B cell (primary cell): ENCODE measurements at regions not wholly inside any gene's neighbourhood (a gene's known extent, or its start where the extent isn't known, plus 50 kb on each side); places are given as distances from the start of the nearest gene placed in this dataset.

Experiments used
- ATAC-seq: fragments of 200-7000 bp; cut with Tn5 transposase; one replicate; pipeline ENCODE4 v1.10.0; 2021; ENCODE audit warnings: low read depth, mild to moderate bottlenecking, moderate number of reproducible peaks, moderate library complexity
- CTCF ChIA-PET: fragments of 350-600 bp; sonication (Branson Sonifier 250); formaldehyde crosslinking; loops from one replicate; lab custom pipeline; 2021; ENCODE audit warnings: antibody characterized with exemption, inconsistent platforms; lab: Charles Lee
- POLR2A ChIA-PET: fragments of 350-600 bp; sonication (Branson Sonifier 250); formaldehyde crosslinking; loops from one replicate; lab custom pipeline; 2021; ENCODE audit warnings: antibody characterized with exemption; lab: Charles Lee
- DNase-seq: peaks from one replicate; pipeline ENCODE4 v3.0.0; 2013
- H2AFZ ChIP-seq: 2 replicates; pipeline ENCODE4 v1.6.1; 2012; ENCODE audit warnings: mild to moderate bottlenecking, low read depth, low read length; ENCODE audit not compliant: insufficient read depth, poor library complexity, severe bottlenecking
- H3K27ac ChIP-seq, 2 donors: 1 replicate in 1 of 2; 2 replicates in 1 of 2; pipeline ENCODE4 v1.5.1; 2012 to 2013; ENCODE audit warnings: low read length in 2 of 2, mild to moderate bottlenecking in 2 of 2, moderate library complexity in 1 of 2
- H3K27me3 ChIP-seq, 4 experiments: fragments of 200-600 bp in 1 of 4; sonication (generic) in 1 of 4; replicated peaks in 1 of 4; 1 replicate in 2 of 4; 2 replicates in 2 of 4; pipeline versions ENCODE4 v1.6.1 to v1.7.0; 2013 to 2016; ENCODE audit warnings: low read length in 3 of 4, mild to moderate bottlenecking in 2 of 4, mixed read lengths in 1 of 4, moderate library complexity in 1 of 4; ENCODE audit not compliant: insufficient read depth in 4 of 4, control insufficient read depth in 3 of 4; ENCODE audit errors: control extremely low read depth in 1 of 4
- H3K36me3 ChIP-seq, 2 experiments: replicated peaks in 1 of 2; 1 replicate in 1 of 2; 2 replicates in 1 of 2; pipeline versions ENCODE4 v1.6.1 to v1.7.1; 2013; ENCODE audit warnings: low read length in 1 of 2; ENCODE audit not compliant: insufficient read depth in 2 of 2, control insufficient read depth in 1 of 2; ENCODE audit errors: control extremely low read depth in 1 of 2, extremely low read depth in 1 of 2
- H3K4me1 ChIP-seq, 2 donors: fragments of 200-600 bp in 1 of 2; sonication (generic) in 1 of 2; 1 replicate in 1 of 2; 2 replicates in 1 of 2; pipeline versions ENCODE4 v1.5.1 to v1.6.1; 2013 to 2017; ENCODE audit warnings: low read length in 2 of 2; ENCODE audit not compliant: control insufficient read depth in 2 of 2, insufficient read depth in 2 of 2
- H3K4me2 ChIP-seq: replicated peaks from 2 replicates; pipeline ENCODE3; 2012; ENCODE audit warnings: mild to moderate bottlenecking, low read depth, low read length; ENCODE audit not compliant: poor library complexity, severe bottlenecking
- H3K4me3 ChIP-seq, 5 experiments: fragments of 200-600 bp in 1 of 5; sonication (generic) in 1 of 5; 1 replicate in 3 of 5; 2 replicates in 2 of 5; pipeline versions ENCODE4 v1.5.1 to v1.7.0; 2011 to 2016; ENCODE audit warnings: low read length in 4 of 5, mild to moderate bottlenecking in 4 of 5, low read depth in 2 of 5, control low read depth in 1 of 5, moderate library complexity in 1 of 5; ENCODE audit not compliant: insufficient read depth in 1 of 5; ENCODE audit errors: control extremely low read depth in 1 of 5, extremely low read depth in 1 of 5
- H3K79me2 ChIP-seq: fragments of 200-600 bp; sonication (generic); one replicate; pipeline ENCODE4 v1.6.0; 2016; ENCODE audit warnings: low read length; ENCODE audit not compliant: control insufficient read depth, insufficient read depth
- H3K9ac ChIP-seq: fragments of 200-600 bp; sonication (generic); 2 replicates; pipeline ENCODE4 v1.6.1; 2017; ENCODE audit warnings: mild to moderate bottlenecking, low read length, moderate library complexity
- H3K9me3 ChIP-seq, 3 donors: one replicate each; pipeline versions ENCODE4 v1.6.1 to v1.7.1; 2013; ENCODE audit warnings: low read length in 2 of 3; ENCODE audit not compliant: control insufficient read depth in 2 of 3, insufficient read depth in 1 of 3; ENCODE audit errors: control extremely low read depth in 1 of 3
- H4K20me1 ChIP-seq: 2 replicates; pipeline ENCODE4 v1.6.0; 2012; ENCODE audit warnings: mild to moderate bottlenecking, low read length; ENCODE audit not compliant: insufficient read depth, control insufficient read depth, poor library complexity, severe bottlenecking
- H3K27ac Mint-ChIP-seq: one replicate; pipeline ENCODE4 v1.8.0; 2021; ENCODE audit warnings: mixed read lengths
- H3K27me3 Mint-ChIP-seq: one replicate; pipeline ENCODE4 v1.8.0; 2021; ENCODE audit warnings: mixed read lengths
- H3K4me1 Mint-ChIP-seq: one replicate; pipeline ENCODE4 v1.8.0; 2021; ENCODE audit warnings: mixed read lengths
- H3K4me3 Mint-ChIP-seq: one replicate; pipeline ENCODE4 v1.8.0; 2021; ENCODE audit warnings: mixed read lengths
- H3K9me3 Mint-ChIP-seq: one replicate; pipeline ENCODE4 v1.8.0; 2022; ENCODE audit warnings: mixed read lengths; ENCODE audit not compliant: insufficient read depth
- CTCF ChIP-seq: fragments of 200-600 bp; IDR thresholded peaks from one replicate; pipeline ENCODE4 v1.8.0; 2022; ENCODE audit warnings: antibody characterized with exemption, mild to moderate bottlenecking
- EZH2 ChIP-seq: IDR thresholded peaks from 2 replicates; pipeline ENCODE4 v1.6.1; 2012; ENCODE audit warnings: borderline replicate concordance, low read depth, mild to moderate bottlenecking, moderate library complexity, low read length; ENCODE audit not compliant: insufficient read depth, poor library complexity, severe bottlenecking
- WGBS: methylation state at CpG from one replicate; pipeline ENCODE4 v1.1.5; 2013; ENCODE audit warnings: missing lambda C conversion rate; ENCODE audit not compliant: insufficient coverage; 5-methylcytosine and 5-hydroxymethylcytosine counted together
- intact Hi-C: fragments of 100-400 bp; cut with micrococcal nuclease; formaldehyde crosslinking; loops from one replicate; pipeline ENCODE4 v1.10.0; 2022

GRCh38 chr4:24330573-24330972 lies 253.8 kb downstream of the DHX15 start:
- Histone ChIP-seq H3K9ac (no peak overlapping the region), H3K79me2 (no peaks in the 10 kb centered on the region), H3K4me2 (no peak overlapping the region), H2AFZ (no peak overlapping the region), H3K27me3 (no peaks in the 10 kb centered on the region), H3K36me3 (no peaks in the 10 kb centered on the region), H4K20me1 (no peaks in the 10 kb centered on the region), H3K4me1 (no peaks in the 10 kb centered on the region), H3K4me3 (no peak overlapping the region), H3K9me3 (peaks cover 0 to 4% (median 0%) of the 10 kb centered on the region in 3 donors), H3K27ac (no peak overlapping the region)
- Mint-ChIP-seq H3K4me1 (no peaks in the 10 kb centered on the region), H3K9me3 (no peaks in the 10 kb centered on the region), H3K27me3 (no peaks in the 10 kb centered on the region), H3K4me3 (no peak overlapping the region), H3K27ac (no peak overlapping the region)
- POLR2A ChIA-PET: no interaction called here
- intact Hi-C loops: no loop called here
- no peak for TF ChIP-seq EZH2
- no peak for TF ChIP-seq CTCF
- ATAC-seq (no peak), DNase-seq (no peak)
- CTCF ChIA-PET: no interaction called here

GRCh38 chr4:24330172-24330571 lies 254.2 kb downstream of the DHX15 start:
- WGBS: 63% methylated on average over 3 of the region's 4 CpGs
- ChIA-PET POLR2A (no interaction called here), CTCF (no interaction called here)
- Histone ChIP-seq H3K4me2 (no peak overlapping the region), H3K27ac (no peak overlapping the region), H3K27me3 (no peaks in the 10 kb centered on the region), H4K20me1 (no peaks in the 10 kb centered on the region), H3K9me3 (peaks cover 0 to 4% (median 0%) of the 10 kb centered on the region in 3 donors), H3K4me3 (no peak overlapping the region), H3K4me1 (no peaks in the 10 kb centered on the region), H3K9ac (no peak overlapping the region), H3K36me3 (no peaks in the 10 kb centered on the region), H3K79me2 (no peaks in the 10 kb centered on the region), H2AFZ (no peak overlapping the region)
- ATAC-seq (no peak), DNase-seq (no peak)
- H3K4me1 Mint-ChIP-seq: no peaks in the 10 kb centered on the region
- intact Hi-C loops: no loop called here
- TF ChIP-seq CTCF (no peak), EZH2 (no peak)
- no peaks in the 10 kb centered on the region for H3K27me3 Mint-ChIP-seq
- no peaks in the 10 kb centered on the region for H3K9me3 Mint-ChIP-seq
- no peak overlapping the region for H3K4me3 Mint-ChIP-seq
- H3K27ac Mint-ChIP-seq: no peak overlapping the region
